Right ventricle myocardium inferior (tissue), 1 donor: ENCODE measurements at regions not wholly inside any gene's neighbourhood (a gene's known extent, or its start where the extent isn't known, plus 50 kb on each side); places are given as distances from the start of the nearest gene placed in this dataset.

ENCODE experiments used
- ATAC-seq: fragments of 200-7000 bp; cut with Tn5 transposase; one replicate; pipeline ENCODE4 v1.9.1; 2020; ENCODE audit warnings: mild to moderate bottlenecking, moderate library complexity
- DNase-seq: peaks from one replicate; pipeline ENCODE4 v3.0.0; 2021; ENCODE audit errors: missing footprints
- intact Hi-C: fragments of 100-400 bp; cut with DNase I; formaldehyde crosslinking; loops from one replicate; pipeline ENCODE4 v1.11.0; 2022
- donor health status: DM: no; HTN: yes; CAD: no; lungs with severe emphysema.

GRCh38 chr12:68445824-68446223 lies 113.7 kb upstream of the MDM1 start:
- no peak for ATAC-seq

GRCh38 chr12:68446384-68446783 lies 114.2 kb upstream of the MDM1 start:
- DNase-seq = no peak
- intact Hi-C loops = no loop called here
- ATAC-seq = no peak

More at GRCh38 chr12:68445824-68446223, 113.7 kb upstream of the MDM1 start:
- DNase-seq = no peak
- intact Hi-C loops = no loop called here

- DNase-seq (no peak), ATAC-seq (no peak)
- intact Hi-C loops = no loop called here
Observed at GRCh38 chr12:68446901-68447796, 115.0 kb upstream of the MDM1 start.

DNA sequence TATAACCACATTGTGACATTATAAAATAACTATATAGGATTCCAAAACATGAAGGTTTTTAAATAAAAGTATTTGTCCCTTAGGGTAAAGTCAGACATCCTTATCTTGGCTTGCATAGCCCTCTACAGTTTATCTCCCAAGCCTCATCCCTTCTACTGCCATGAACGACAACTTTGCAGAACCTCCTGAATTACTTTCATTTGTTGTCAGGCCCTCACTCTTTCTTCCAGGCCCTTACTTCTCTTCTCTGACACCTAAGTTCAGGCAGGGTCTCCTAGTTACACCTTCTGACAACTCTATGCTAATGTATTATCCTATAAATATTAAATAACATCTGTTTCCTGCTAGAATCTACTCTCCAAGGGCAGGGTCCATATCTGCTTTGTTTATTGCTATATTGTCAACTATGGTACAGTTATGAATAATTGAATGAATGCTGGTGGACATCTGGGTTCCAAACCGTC lies 115.7 kb upstream of the MDM1 start:
- intact Hi-C loops = no loop called here
- ATAC-seq (no peak), DNase-seq (no peak)

- intact Hi-C loops = no loop called here
- no peak for ATAC-seq
- DNase-seq = no peak
Observed at GRCh38 chr12:68449196-68449595, 117.0 kb upstream of the MDM1 start.

DNA sequence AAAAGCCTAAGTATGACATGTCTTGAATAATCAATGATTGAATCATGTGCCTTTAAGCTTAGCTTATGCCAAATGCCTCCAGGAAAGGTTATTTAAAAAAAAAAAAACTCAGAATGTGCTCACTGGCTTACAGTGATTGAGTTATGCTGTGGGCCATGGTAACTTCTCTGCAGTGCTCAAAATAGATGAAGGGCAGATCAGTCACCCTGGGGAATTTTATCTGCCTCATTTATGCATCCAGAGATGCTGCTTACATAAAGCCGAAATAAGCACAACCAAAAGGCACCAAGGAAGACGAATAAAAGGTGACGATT lies 118.7 kb upstream of the MDM1 start:
- ATAC-seq = peak; percentile 41
- intact Hi-C loops = loop anchor here (2.0 to 5.0 kb wide), 2 partner anchors 44 to 84 kb away; no protein-coding TSS in a partner anchor
- no peak for DNase-seq

- ATAC-seq = peak; percentile 73
- intact Hi-C loops = loop anchor here (2.0 to 5.0 kb wide), 2 partner anchors 45 to 84 kb away; no protein-coding TSS in a partner anchor
- no peak for DNase-seq
Observed at GRCh38 chr12:68451261-68452077, 119.3 kb upstream of the MDM1 start.

DNA sequence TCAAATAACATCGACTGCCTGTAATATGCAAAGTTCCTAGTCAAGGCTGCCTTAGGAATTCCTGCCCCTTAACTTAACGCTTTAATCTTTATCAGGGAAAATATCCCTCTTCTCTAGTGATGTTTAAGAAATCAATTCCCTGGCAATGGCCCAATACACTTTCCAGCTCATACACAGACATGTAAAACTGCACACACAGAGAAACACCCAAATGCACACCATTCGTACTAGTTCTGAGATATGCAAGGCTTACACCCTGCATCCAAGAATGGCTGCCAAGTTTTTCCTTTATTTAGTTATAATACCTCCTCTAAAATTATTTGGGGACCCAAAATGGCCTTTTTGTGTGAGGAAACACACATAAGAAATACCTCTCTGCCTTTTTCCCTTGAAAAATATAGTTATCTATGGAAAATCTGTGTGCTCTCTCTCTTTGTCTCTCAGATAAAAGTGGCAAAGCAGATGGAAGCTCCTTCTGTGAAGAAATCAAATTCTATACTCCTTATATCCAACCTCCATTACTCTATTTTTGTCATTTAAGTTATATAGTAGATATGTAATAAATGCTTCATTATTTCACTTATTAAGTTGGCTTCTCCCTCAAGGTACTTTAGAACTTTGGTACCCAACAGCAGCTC lies 120.0 kb upstream of the MDM1 start:
- intact Hi-C loops = loop anchor here (5.0 kb wide), 1 partner anchor 85 kb away; no protein-coding TSS in a partner anchor
- DNase-seq = no peak
- ATAC-seq = peak; percentile 35

DNA sequence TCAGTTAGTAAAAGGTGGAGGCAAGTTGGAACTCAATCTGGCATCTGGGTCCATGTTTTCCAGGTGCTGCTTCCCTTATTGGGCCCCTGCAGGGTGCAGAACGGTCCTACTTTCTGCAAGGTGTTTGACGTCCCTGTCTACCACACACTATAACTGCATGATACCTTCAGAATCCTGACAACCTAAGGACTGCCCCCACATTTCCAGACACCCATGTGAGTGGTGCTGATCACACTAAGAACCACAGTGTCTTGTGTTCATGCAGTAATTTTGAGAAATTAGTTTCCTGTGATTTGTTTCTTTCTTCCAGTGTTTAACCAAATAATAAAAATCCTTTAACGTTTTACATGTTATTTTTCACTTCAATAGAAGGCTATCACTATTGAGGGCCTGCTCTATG lies 121.1 kb upstream of the MDM1 start:
- intact Hi-C loops = loop anchor here (5.0 kb wide), 1 partner anchor 86 kb away; no protein-coding TSS in a partner anchor
- ATAC-seq (no peak), DNase-seq (no peak)

DNA sequence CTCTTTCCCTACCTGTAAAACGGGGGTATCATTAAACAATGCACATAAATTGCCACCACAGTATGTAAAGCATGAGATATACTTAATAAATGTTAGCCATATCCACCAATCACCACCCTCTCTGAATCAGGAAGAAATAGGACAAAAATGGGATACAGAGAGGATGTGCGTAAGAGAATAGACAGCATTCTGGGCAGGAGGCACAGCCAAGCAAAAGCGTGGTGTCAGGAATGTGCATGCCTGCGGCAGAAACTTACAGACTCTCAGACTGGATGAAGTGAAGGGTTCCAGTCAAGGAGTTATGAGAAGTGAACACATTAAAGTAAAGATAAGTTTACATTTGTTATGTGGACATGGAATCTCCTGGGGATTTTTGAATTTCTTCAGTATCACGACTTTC lies 121.7 kb upstream of the MDM1 start:
- no peak for ATAC-seq
- intact Hi-C loops = loop anchor here (5.0 kb wide), 1 partner anchor 87 kb away; no protein-coding TSS in a partner anchor
- no peak for DNase-seq

- ATAC-seq (no peak), DNase-seq (no peak)
- intact Hi-C loops = loop anchor here (5.0 kb wide), 1 partner anchor 88 kb away; no protein-coding TSS in a partner anchor
Observed at GRCh38 chr12:68454892-68455291, 122.7 kb upstream of the MDM1 start.

GRCh38 chr12:68455691-68456345 lies 123.7 kb upstream of the MDM1 start:
- intact Hi-C loops = no loop called here
- ATAC-seq = no peak
- DNase-seq = no peak

GRCh38 chr12:68458866-68459265 lies 126.7 kb upstream of the MDM1 start:
- DNase-seq = no peak
- ATAC-seq = no peak
- intact Hi-C loops = no loop called here

DNA sequence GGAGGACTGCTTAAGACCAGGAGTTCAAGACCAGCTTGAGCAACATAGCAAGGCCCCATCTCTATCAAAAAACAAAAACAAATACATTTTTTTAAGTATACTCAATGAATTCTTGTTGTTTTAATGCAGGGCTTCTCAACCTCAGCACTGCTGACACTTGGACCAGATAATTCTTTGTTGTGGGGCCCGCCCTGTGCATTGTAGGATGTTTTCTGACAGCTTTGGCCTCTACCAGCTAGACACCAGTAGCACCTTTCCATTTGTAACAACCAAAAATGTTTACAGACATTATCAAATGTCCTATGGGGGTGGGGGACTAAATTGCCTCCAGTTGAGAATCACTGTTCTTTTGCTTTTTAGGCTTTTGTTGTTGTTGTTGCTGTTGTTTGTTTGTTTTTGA lies 128.1 kb upstream of the MDM1 start:
- ATAC-seq (no peak), DNase-seq (no peak)
- intact Hi-C loops = no loop called here

DNA sequence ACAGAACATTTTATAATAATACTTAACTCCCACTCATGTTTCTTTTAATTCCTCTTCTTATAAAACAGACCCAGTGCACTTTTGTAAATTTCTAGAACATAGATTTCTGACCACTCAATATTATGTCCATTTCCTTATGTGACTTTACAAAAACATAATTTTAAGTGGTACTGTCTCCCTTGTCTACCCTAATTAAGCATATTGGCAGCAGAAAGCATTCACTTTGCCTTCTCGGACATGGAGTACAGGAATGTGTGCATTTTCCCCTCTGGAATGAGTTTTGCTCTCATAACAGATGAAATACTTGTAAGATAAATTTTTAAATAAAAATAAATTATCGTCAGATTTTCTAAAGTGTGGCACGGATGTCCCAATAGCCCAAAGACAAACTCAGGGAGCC lies 129.5 kb upstream of the MDM1 start:
- no peak for DNase-seq
- intact Hi-C loops = no loop called here

DNA sequence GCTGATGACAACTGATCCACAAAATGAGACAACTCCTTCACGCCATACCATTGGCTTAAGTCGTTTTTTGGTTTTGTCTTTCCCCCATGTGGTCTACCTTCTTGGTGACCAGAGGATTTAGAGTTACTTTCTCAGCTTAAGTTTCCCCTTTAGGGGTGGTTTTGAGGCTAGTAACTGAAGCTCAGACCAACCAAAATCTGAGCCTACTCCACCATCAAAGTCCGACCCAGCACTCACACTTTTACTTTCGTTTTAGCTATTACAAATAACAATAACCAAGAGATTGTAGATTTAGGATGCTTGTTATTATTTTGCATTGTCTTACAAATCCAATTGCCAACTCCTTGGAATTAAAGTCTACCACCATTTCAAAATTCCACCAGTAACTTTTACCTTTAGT lies 130.6 kb upstream of the MDM1 start:
- ATAC-seq (no peak), DNase-seq (no peak)
- intact Hi-C loops = no loop called here

More for the DNA sequence above, 129.5 kb upstream of the MDM1 start:
- no peak for ATAC-seq

- intact Hi-C loops = no loop called here
- no peak for ATAC-seq
- no peak for DNase-seq
Observed at GRCh38 chr12:68465227-68465626, 133.1 kb upstream of the MDM1 start.

GRCh38 chr12:68467514-68467913 lies 135.4 kb upstream of the MDM1 start:
- DNase-seq = no peak
- ATAC-seq = no peak
- intact Hi-C loops = no loop called here

DNA sequence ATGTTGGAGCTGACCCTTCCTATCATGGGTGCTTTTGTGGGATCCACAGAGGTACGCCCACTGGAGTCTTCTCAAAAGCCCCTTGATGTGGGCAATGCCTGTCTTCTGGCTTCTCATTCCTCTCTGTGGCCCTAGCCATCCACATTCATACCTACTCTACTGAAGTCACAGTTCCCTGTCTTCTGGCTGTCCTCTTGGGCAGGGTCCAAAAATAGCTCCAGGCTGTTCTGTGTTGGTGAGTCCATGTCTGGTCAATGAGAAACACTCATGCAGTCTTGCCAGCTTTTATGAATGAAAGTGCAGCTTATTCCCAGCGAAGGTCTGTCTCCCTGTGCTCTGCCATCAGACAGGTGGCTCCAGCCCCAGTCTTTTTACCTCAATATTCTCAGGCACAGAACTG lies 135.9 kb upstream of the MDM1 start:
- no peak for DNase-seq
- ATAC-seq = peak; percentile 52
- intact Hi-C loops = no loop called here
